Right lobe of liver (tissue), 6 donors: ENCODE measurements at regions not wholly inside any gene's neighbourhood (a gene's known extent, or its start where the extent isn't known, plus 50 kb on each side); places are given as distances from the start of the nearest gene placed in this dataset.

Source experiments
- ATAC-seq, 4 donors: fragments of 200-7000 bp; cut with Tn5 transposase; one replicate each; pipeline ENCODE4 v1.9.1; 2020; ENCODE audit warnings: mild to moderate bottlenecking in 4 of 4, moderate library complexity in 4 of 4
- DNase-seq, 3 donors: peaks; one replicate each; pipeline ENCODE4 v3.0.0-alpha.2; 2020
- H3K27ac ChIP-seq, 3 donors: fragments of 200-600 bp; one replicate each; pipeline ENCODE4 v1.8.0; 2022
- H3K27me3 ChIP-seq, 2 donors: fragments of 200-600 bp; one replicate each; pipeline ENCODE4 v1.8.0; 2022
- H3K36me3 ChIP-seq, 4 donors: fragments of 200-600 bp; sonication (generic) in 1 of 4; one replicate each; pipeline versions ENCODE4 v1.5.1 to v1.8.0; 2017 to 2022; ENCODE audit warnings: control low read depth in 1 of 4
- H3K4me1 ChIP-seq, 4 donors: fragments of 200-600 bp; sonication (generic) in 1 of 4; one replicate each; pipeline versions ENCODE4 v1.5.1 to v1.8.0; 2017 to 2022; ENCODE audit warnings: control low read depth in 1 of 4
- H3K4me3 ChIP-seq, 3 donors: fragments of 200-600 bp; one replicate each; pipeline ENCODE4 v1.8.0; 2022
- H3K9me3 ChIP-seq, 4 donors: fragments of 200-600 bp; sonication (generic) in 1 of 4; one replicate each; pipeline versions ENCODE4 v1.5.1 to v1.8.0; 2017 to 2022; ENCODE audit warnings: control low read depth in 1 of 4
- POLR2A ChIP-seq: fragments of 450-650 bp; IDR thresholded peaks from one replicate; pipeline ENCODE4 v1.6.1; 2017; ENCODE audit warnings: antibody characterized with exemption, mild to moderate bottlenecking
- WGBS: methylation state at CpG from one replicate; pipeline ENCODE4 v1.1.6; 2018; ENCODE audit warnings: low coverage, low lambda C conversion rate; ENCODE audit not compliant: insufficient coverage; ENCODE audit errors: missing lambda C conversion rate; 5-methylcytosine and 5-hydroxymethylcytosine counted together
- intact Hi-C, 2 donors: fragments of 100-400 bp; cut with DNase I; formaldehyde crosslinking; loops; one replicate each; pipeline versions ENCODE4 v1.11.2 to v1.14.1; 2022
- TF ChIP-seq, protein P1 (sequence below), 4 donors: fragments of 200-600 bp in 3 of 4; fragments of 450-650 bp in 1 of 4; IDR thresholded peaks; one replicate each; pipeline versions ENCODE4 v1.5.1 to v1.8.0; 2016 to 2022; ENCODE audit warnings: antibody characterized with exemption in 4 of 4, mild to moderate bottlenecking in 2 of 4
- donor health status: DM: no; HTN: yes; CAD: no.
- donor health status: DM: no; HTN: no; CAD: no.
- donor health status: DM: no; HTN: no; CAD: no.
- donor health status: DM: no; HTN: yes; CAD: no.
- donor health status: DM: no; HTN: yes; CAD: no.

DNA sequence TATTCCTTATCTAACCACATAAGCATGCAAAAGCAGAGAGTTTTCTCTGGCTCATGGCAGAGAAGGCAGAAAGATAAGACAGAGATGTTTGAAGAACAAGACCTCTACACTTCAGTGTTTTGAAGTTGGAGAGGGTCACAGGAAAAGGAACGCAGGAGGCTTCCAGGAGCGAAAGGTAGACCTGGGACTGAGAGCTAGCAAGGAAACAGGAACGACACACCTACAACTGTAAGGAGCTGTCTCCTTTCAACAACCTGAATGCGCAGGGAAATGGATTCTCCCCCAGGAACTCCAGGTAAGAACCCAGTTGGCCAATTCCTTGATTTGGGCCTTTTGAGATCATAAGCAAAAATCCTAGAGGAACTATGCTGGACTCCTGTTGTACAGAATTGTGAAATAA is 746.6 kb upstream of the DDX18 start:
- no peak for TF ChIP-seq POLR2A
- TF ChIP-seq, protein P1, sequence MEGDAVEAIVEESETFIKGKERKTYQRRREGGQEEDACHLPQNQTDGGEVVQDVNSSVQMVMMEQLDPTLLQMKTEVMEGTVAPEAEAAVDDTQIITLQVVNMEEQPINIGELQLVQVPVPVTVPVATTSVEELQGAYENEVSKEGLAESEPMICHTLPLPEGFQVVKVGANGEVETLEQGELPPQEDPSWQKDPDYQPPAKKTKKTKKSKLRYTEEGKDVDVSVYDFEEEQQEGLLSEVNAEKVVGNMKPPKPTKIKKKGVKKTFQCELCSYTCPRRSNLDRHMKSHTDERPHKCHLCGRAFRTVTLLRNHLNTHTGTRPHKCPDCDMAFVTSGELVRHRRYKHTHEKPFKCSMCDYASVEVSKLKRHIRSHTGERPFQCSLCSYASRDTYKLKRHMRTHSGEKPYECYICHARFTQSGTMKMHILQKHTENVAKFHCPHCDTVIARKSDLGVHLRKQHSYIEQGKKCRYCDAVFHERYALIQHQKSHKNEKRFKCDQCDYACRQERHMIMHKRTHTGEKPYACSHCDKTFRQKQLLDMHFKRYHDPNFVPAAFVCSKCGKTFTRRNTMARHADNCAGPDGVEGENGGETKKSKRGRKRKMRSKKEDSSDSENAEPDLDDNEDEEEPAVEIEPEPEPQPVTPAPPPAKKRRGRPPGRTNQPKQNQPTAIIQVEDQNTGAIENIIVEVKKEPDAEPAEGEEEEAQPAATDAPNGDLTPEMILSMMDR (IDR thresholded peaks at IDR 0.05), result no peak
- intact Hi-C loops, result no loop called here
- Histone ChIP-seq H3K4me1 (no peaks in the 10 kb centered on the region), H3K9me3 (no peaks in the 10 kb centered on the region), H3K27me3 (no peaks in the 10 kb centered on the region), H3K36me3 (no peaks in the 10 kb centered on the region), H3K27ac (no peak overlapping the region), H3K4me3 (no peak overlapping the region)
- WGBS, result 57% methylated on average over 4 of the region's 4 CpGs
- no peak for DNase-seq
- no peak for ATAC-seq

DNA sequence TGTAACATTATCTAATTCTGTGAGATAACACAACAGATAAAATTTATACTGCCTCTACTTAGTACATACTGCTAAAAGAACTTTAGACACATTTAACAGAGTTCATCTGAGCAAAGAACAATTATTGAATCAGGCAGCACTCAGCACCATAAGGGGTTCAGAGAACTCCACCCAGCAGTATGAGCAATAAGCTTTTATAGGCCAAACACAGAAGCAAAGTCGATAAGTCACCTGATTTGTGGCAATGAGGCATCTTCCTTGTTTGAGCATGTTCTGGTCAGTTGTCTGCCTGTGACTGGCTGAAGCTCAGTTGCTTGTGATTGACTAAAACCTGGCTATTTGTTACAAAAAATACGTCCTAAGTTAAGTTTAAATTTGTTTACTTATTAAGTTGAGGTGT is 746.1 kb upstream of the DDX18 start:
- ATAC-seq (no peak), DNase-seq (no peak)
- TF ChIP-seq POLR2A, result no peak
- TF ChIP-seq, protein P1 (IDR thresholded peaks at IDR 0.05), result no peak
- H3K4me1 ChIP-seq, result no peaks in the 10 kb centered on the region
- 35% methylated on average over 1 of the region's 2 CpGs for WGBS
- H3K27me3 ChIP-seq, result no peaks in the 10 kb centered on the region
- H3K27ac ChIP-seq, result no peak overlapping the region
- intact Hi-C loops, result no loop called here
- H3K4me3 ChIP-seq, result no peak overlapping the region
- no peaks in the 10 kb centered on the region for H3K36me3 ChIP-seq
- no peaks in the 10 kb centered on the region for H3K9me3 ChIP-seq

DNA sequence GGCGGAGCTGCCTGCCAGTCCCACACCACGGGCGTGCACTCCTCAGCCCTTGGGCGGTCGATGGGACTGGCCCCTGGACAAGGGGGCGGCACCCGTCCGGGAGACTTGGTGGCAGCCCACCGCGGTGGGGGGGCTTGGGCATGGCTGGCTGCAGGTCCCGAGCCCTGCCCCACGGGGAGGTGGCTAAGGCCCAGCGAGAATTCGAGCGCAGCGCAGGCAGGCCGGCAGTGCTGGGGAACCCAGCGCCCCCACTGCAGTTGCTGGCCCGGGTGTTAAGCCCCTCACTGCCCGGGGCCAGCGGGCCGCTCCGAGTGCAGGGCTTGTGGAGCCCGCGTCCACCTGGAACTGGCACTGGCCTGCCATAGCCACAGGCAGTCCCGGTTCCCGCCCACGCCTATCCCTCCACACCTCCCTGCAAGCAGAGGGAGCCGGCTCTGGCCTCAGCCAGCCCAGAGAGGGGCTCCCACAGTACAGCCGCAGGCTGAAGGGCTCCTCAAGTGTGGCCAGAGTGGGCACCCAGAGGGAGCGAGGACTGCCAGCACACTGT is 742.9 kb upstream of the DDX18 start:
- WGBS, result no CpG with 5 or more reads among the region's 31 CpGs
- ATAC-seq (peak in 1 of 4 donors; percentile 33), DNase-seq (peak in 2 of 3 donors; percentile 43 to 48)
- no peak overlapping the region for H3K4me3 ChIP-seq
- H3K4me1 ChIP-seq, result no peaks in the 10 kb centered on the region
- TF ChIP-seq POLR2A, result no peak
- TF ChIP-seq, protein P1 (IDR thresholded peaks at IDR 0.05), result no peak
- H3K36me3 ChIP-seq, result no peaks in the 10 kb centered on the region
- no peaks in the 10 kb centered on the region for H3K9me3 ChIP-seq
- intact Hi-C loops, result no loop called here
- H3K27ac ChIP-seq, result no peak overlapping the region
- no peaks in the 10 kb centered on the region for H3K27me3 ChIP-seq

DNA sequence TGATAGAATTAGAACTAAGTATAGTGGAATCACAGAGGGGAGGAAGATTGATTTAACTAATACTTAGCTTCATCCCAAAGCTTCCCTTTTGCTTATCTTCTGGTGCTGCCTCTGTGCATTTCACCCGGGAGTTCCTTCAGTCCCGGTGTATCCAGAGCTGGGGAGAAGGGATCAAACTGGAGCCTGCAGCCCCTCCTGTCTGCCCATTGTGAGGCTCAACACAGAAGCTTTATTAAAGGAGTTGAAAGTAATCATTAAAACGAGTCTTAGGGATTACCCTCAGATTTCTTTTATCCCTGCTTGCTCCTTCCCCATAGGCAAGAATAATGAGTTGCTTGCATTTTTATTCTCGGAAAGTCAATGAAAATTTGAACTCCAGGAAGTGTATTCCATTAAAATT is 739.7 kb upstream of the DDX18 start:
- 45% methylated on average over 4 of the region's 4 CpGs for WGBS
- H3K27ac ChIP-seq, result no peak overlapping the region
- H3K4me1 ChIP-seq, result no peaks in the 10 kb centered on the region
- no peaks in the 10 kb centered on the region for H3K36me3 ChIP-seq
- no peaks in the 10 kb centered on the region for H3K27me3 ChIP-seq
- H3K9me3 ChIP-seq, result no peaks in the 10 kb centered on the region
- ATAC-seq (no peak), DNase-seq (no peak)
- intact Hi-C loops, result no loop called here
- H3K4me3 ChIP-seq, result no peak overlapping the region
- no peak for TF ChIP-seq POLR2A
- TF ChIP-seq, protein P1 (IDR thresholded peaks at IDR 0.05), result no peak

DNA sequence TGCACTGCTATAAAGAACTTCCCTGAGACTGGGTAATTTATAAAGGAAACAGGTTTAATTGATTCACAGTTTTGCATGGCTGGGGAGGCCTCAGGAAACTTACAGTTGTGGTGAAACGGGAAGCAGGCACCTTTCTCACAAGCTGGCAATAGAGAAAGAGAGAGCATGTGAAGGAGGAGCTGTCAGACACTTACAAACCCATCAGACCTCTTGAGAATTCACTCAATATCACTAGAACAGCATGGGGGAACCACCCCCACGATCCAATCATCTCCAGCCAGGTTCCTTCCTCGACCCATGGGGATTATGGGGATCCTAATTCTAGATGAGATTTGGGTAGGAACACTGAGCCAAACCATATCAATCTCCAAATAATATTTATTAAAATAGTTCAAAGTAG is 729.2 kb upstream of the DDX18 start:
- no peak overlapping the region for H3K4me3 ChIP-seq
- H3K9me3 ChIP-seq, result no peaks in the 10 kb centered on the region
- intact Hi-C loops, result no loop called here
- 11% methylated on average over 3 of the region's 3 CpGs for WGBS
- ATAC-seq, result no peak
- TF ChIP-seq, protein P1 (IDR thresholded peaks at IDR 0.05), result no peak
- no peak for TF ChIP-seq POLR2A
- H3K27ac ChIP-seq, result no peak overlapping the region
- H3K36me3 ChIP-seq, result no peaks in the 10 kb centered on the region
- no peaks in the 10 kb centered on the region for H3K4me1 ChIP-seq
- no peaks in the 10 kb centered on the region for H3K27me3 ChIP-seq
- no peak for DNase-seq
